Chondrocyte (in vitro differentiated cells): ENCODE measurements at regions not wholly inside any gene's neighbourhood (a gene's known extent, or its start where the extent isn't known, plus 50 kb on each side); places are given as distances from the start of the nearest gene placed in this dataset.
"Not testable (repeated sequence)": the region's sequence is repeated elsewhere in the genome, so short reads cannot be mapped to it uniquely, and the experiment has no call there.

Experiments used
- DNase-seq: peaks from one replicate; pipeline ENCODE4 v3.0.0; 2021; ENCODE audit warnings: mixed read lengths, low spot score
- H3K27ac Mint-ChIP-seq: one replicate; pipeline ENCODE4 v1.8.0; 2021; ENCODE audit warnings: mild to moderate bottlenecking, moderate library complexity, mixed read lengths; ENCODE audit not compliant: unreplicated experiment
- H3K27me3 Mint-ChIP-seq: 2 replicates; pipeline ENCODE4 v1.8.0; 2021; ENCODE audit warnings: low read depth, mixed read lengths
- H3K36me3 Mint-ChIP-seq: 2 replicates; pipeline ENCODE4 v1.8.0; 2021; ENCODE audit warnings: low read depth, mixed read lengths
- H3K4me1 Mint-ChIP-seq: 2 replicates; pipeline ENCODE4 v1.8.0; 2021; ENCODE audit warnings: low read depth, mild to moderate bottlenecking, mixed read lengths
- H3K4me3 Mint-ChIP-seq: one replicate; pipeline ENCODE4 v1.8.0; 2021; ENCODE audit warnings: mild to moderate bottlenecking, moderate library complexity, mixed read lengths; ENCODE audit not compliant: unreplicated experiment
- H3K9me3 Mint-ChIP-seq: 2 replicates; pipeline ENCODE4 v1.8.0; 2021; ENCODE audit warnings: low read depth, mixed read lengths
- CTCF ChIP-seq: fragments of 200-600 bp; sonication (generic); IDR thresholded peaks from 2 replicates; pipeline ENCODE4 v1.5.0; 2021; ENCODE audit warnings: antibody characterized with exemption, mild to moderate bottlenecking, moderate library complexity

- H3K27ac Mint-ChIP-seq, result no peak overlapping the region
- no peaks in the 10 kb centered on the region for H3K36me3 Mint-ChIP-seq
- TF ChIP-seq CTCF, result no peak
- no peaks in the 10 kb centered on the region for H3K9me3 Mint-ChIP-seq
- no peak overlapping the region for H3K4me3 Mint-ChIP-seq
- no peaks in the 10 kb centered on the region for H3K27me3 Mint-ChIP-seq
- peaks cover 10% of the 10 kb centered on the region for H3K4me1 Mint-ChIP-seq
- DNase-seq, result no peak
Observed at GRCh38 chr16:24653725-24654124, 75.7 kb upstream of the TNRC6A start.

GRCh38 chr16:24665942-24666341 is 63.5 kb upstream of the TNRC6A start:
- not testable (repeated sequence) for H3K9me3 Mint-ChIP-seq, H3K27me3 Mint-ChIP-seq, H3K4me3 Mint-ChIP-seq, DNase-seq, H3K27ac Mint-ChIP-seq, H3K36me3 Mint-ChIP-seq
- peaks cover 24% of the 10 kb centered on the region for H3K4me1 Mint-ChIP-seq

- Mint-ChIP-seq H3K27me3 (no peaks in the 10 kb centered on the region), H3K36me3 (no peaks in the 10 kb centered on the region), H3K27ac (no peak overlapping the region), H3K9me3 (no peaks in the 10 kb centered on the region), H3K4me3 (no peak overlapping the region), H3K4me1 (peaks cover 29% of the 10 kb centered on the region)
- TF ChIP-seq CTCF, result no peak
- DNase-seq, result no peak
Observed at GRCh38 chr16:24667244-24667764, 62.1 kb upstream of the TNRC6A start.

- Mint-ChIP-seq H3K4me3 (no peak overlapping the region), H3K27me3 (no peaks in the 10 kb centered on the region), H3K4me1 (peaks cover 29% of the 10 kb centered on the region), H3K27ac (peak overlapping the region; percentile 97), H3K36me3 (no peaks in the 10 kb centered on the region), H3K9me3 (no peaks in the 10 kb centered on the region)
- no peak for DNase-seq
- no peak for TF ChIP-seq CTCF
Observed at GRCh38 chr16:24668481-24669061, 60.9 kb upstream of the TNRC6A start.

GRCh38 chr16:24670623-24671454 is 58.6 kb upstream of the TNRC6A start:
- Mint-ChIP-seq H3K27ac (peak overlapping the region; percentile 97), H3K27me3 (no peaks in the 10 kb centered on the region), H3K4me1 (peaks cover 29% of the 10 kb centered on the region), H3K9me3 (no peaks in the 10 kb centered on the region), H3K36me3 (no peaks in the 10 kb centered on the region), H3K4me3 (peak overlapping the region; percentile 42)
- DNase-seq, result no peak
- no peak for TF ChIP-seq CTCF
